ENCODE measurements at regions not wholly inside any gene's neighbourhood (a gene's known extent, or its start where the extent isn't known, plus 50 kb on each side); places are given as distances from the start of the nearest gene placed in this dataset.

DNA sequence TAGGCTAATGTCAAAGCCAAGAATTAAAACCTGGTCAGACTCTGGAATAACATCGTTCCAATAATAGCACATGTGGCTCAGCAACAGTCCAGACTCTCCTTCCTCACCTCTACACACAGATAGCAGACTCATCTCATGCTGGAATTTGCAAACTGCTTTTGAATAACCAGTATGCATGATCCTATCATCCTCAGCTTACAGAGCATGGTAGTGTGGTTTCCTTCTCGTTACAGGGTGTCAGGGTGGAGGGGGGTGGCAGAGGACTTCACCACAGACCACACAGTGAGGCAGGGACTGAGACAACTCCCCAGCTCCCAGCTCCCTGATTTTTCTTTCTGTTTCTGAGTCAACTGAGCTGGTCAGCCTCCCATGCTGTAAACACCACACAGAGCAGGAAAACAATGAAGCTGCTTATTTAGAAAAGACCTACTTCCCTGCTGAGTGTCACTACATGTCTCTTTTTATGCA lies 101.6 kb downstream of the RPL22L1 start:
- no peaks in the 10 kb centered on the region for H3K27me3 ChIP-seq (ENCODE audit: control insufficient read depth in 2 of 2, insufficient read depth in 2 of 2, low read length in 2 of 2)
- H4K20me1 ChIP-seq (replicated peaks; ENCODE audit: control insufficient read depth, insufficient read depth, low read length) = no peaks in the 10 kb centered on the region
- no peaks in the 10 kb centered on the region for H3K9me3 ChIP-seq (replicated peaks; ENCODE audit: control insufficient read depth, insufficient read depth, low read depth, low read length)
- H2AFZ ChIP-seq (ENCODE audit: low read depth, low read length) = peak overlapping the region; percentile 89
- peak overlapping the region; percentile 8; the same call in 1 of the 2 replicates for H3K4me2 ChIP-seq (ENCODE audit: insufficient read depth, low read length)
- CTCF ChIA-PET (ENCODE audit: low intra/inter-chr PET ratio) = no interaction called here
- H3K36me3 ChIP-seq (ENCODE audit: control insufficient read depth, insufficient read depth, low read length) = no peaks in the 10 kb centered on the region
- DNase-seq (ENCODE audit: extremely low read depth in 1 of 4, low spot score in 3 of 4) (no peak), FAIRE-seq (peak; percentile 44), ATAC-seq (peak; percentile 44)
- H3K9ac ChIP-seq (ENCODE audit: insufficient read depth in 1 of 2, low read depth in 2 of 2, low read length in 2 of 2) = peak overlapping the region; percentile 27 to 72; a peak in 2 of 4 replicates
- intact Hi-C loops (cut with micrococcal nuclease) = loop anchor here (5.0 kb wide), 1 partner anchor 39 kb away; no protein-coding TSS in a partner anchor
- peaks cover 2% of the 10 kb centered on the region for H3K9me1 ChIP-seq (ENCODE audit: control insufficient read depth, insufficient read depth, low read length)
- no peak overlapping the region for H3K4me3 ChIP-seq
- peaks cover 24 to 42% of the 10 kb centered on the region in 2 experiments for H3K4me1 ChIP-seq (replicated peaks in 1 of 2; ENCODE audit: control insufficient read depth in 2 of 2, insufficient read depth in 2 of 2, low read length in 2 of 2)
- BruUV-seq (replicated peaks) = no TSS peak
- in situ Hi-C loops (cut with MboI) = no loop called here
- H3K27ac ChIP-seq (ENCODE audit: extremely low read depth, low read depth, low read length) = peak overlapping the region; percentile 43; the same call in 2 of the 3 replicates
- WGBS (ENCODE audit: insufficient coverage, low coverage, missing lambda C conversion rate) = 11% methylated on average over 2 of the region's 2 CpGs
- POLR2A ChIA-PET = interaction anchor here (1.8 to 2.6 kb wide), 2 partner anchors 10 to 12 kb away, joined by 6 to 14 read pairs; no protein-coding TSS in a partner anchor
- no peaks in the 10 kb centered on the region for H3K79me2 ChIP-seq (ENCODE audit: control insufficient read depth, insufficient read depth, low read length)
- 0 out of 2 replicates have a peak, but pooled peaks have one; percentile 72 for TF ChIP-seq DMBX1 (CRISPR knock-in tag; IDR thresholded peaks at IDR 0.05; ENCODE audit: borderline replicate concordance)
- TF ChIP-seq, protein P1, sequence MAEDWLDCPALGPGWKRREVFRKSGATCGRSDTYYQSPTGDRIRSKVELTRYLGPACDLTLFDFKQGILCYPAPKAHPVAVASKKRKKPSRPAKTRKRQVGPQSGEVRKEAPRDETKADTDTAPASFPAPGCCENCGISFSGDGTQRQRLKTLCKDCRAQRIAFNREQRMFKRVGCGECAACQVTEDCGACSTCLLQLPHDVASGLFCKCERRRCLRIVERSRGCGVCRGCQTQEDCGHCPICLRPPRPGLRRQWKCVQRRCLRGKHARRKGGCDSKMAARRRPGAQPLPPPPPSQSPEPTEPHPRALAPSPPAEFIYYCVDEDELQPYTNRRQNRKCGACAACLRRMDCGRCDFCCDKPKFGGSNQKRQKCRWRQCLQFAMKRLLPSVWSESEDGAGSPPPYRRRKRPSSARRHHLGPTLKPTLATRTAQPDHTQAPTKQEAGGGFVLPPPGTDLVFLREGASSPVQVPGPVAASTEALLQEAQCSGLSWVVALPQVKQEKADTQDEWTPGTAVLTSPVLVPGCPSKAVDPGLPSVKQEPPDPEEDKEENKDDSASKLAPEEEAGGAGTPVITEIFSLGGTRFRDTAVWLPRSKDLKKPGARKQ (CRISPR knock-in tag; IDR thresholded peaks at IDR 0.05) = no peak
- TF ChIP-seq, protein P2, sequence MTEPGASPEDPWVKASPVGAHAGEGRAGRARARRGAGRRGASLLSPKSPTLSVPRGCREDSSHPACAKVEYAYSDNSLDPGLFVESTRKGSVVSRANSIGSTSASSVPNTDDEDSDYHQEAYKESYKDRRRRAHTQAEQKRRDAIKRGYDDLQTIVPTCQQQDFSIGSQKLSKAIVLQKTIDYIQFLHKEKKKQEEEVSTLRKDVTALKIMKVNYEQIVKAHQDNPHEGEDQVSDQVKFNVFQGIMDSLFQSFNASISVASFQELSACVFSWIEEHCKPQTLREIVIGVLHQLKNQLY (CRISPR knock-in tag; conservative IDR thresholded peaks at IDR 0.05) = no peak
- TF ChIP-seq, protein P3, sequence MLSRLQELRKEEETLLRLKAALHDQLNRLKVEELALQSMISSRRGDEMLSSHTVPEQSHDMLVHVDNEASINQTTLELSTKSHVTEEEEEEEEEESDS (CRISPR knock-in tag; IDR thresholded peaks at IDR 0.05) = no peak
- TF ChIP-seq SRSF9 (IDR thresholded peaks at IDR 0.05; ENCODE audit: borderline replicate concordance, low read depth, low read length) = no peak
- TF ChIP-seq, protein P4, sequence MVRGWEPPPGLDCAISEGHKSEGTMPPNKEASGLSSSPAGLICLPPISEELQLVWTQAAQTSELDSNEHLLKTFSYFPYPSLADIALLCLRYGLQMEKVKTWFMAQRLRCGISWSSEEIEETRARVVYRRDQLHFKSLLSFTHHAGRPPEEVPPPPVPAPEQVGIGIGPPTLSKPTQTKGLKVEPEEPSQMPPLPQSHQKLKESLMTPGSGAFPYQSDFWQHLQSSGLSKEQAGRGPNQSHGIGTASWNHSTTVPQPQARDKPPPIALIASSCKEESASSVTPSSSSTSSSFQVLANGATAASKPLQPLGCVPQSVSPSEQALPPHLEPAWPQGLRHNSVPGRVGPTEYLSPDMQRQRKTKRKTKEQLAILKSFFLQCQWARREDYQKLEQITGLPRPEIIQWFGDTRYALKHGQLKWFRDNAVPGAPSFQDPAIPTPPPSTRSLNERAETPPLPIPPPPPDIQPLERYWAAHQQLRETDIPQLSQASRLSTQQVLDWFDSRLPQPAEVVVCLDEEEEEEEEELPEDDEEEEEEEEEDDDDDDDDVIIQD (CRISPR knock-in tag; IDR thresholded peaks at IDR 0.05) = no peak
- TF ChIP-seq, protein P5, sequence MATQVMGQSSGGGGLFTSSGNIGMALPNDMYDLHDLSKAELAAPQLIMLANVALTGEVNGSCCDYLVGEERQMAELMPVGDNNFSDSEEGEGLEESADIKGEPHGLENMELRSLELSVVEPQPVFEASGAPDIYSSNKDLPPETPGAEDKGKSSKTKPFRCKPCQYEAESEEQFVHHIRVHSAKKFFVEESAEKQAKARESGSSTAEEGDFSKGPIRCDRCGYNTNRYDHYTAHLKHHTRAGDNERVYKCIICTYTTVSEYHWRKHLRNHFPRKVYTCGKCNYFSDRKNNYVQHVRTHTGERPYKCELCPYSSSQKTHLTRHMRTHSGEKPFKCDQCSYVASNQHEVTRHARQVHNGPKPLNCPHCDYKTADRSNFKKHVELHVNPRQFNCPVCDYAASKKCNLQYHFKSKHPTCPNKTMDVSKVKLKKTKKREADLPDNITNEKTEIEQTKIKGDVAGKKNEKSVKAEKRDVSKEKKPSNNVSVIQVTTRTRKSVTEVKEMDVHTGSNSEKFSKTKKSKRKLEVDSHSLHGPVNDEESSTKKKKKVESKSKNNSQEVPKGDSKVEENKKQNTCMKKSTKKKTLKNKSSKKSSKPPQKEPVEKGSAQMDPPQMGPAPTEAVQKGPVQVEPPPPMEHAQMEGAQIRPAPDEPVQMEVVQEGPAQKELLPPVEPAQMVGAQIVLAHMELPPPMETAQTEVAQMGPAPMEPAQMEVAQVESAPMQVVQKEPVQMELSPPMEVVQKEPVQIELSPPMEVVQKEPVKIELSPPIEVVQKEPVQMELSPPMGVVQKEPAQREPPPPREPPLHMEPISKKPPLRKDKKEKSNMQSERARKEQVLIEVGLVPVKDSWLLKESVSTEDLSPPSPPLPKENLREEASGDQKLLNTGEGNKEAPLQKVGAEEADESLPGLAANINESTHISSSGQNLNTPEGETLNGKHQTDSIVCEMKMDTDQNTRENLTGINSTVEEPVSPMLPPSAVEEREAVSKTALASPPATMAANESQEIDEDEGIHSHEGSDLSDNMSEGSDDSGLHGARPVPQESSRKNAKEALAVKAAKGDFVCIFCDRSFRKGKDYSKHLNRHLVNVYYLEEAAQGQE (IDR thresholded peaks at IDR 0.05; ENCODE audit: borderline replicate concordance) = no peak
- TF ChIP-seq, protein P5 (CRISPR knock-in tag; IDR thresholded peaks at IDR 0.05; ENCODE audit: low read depth) = 0 out of 2 replicates have a peak, but pooled peaks have one; percentile 38

Measured in K562 (cell line).